ENCODE measurements at regions not wholly inside any gene's neighbourhood (a gene's known extent, or its start where the extent isn't known, plus 50 kb on each side); places are given as distances from the start of the nearest gene placed in this dataset.

DNA sequence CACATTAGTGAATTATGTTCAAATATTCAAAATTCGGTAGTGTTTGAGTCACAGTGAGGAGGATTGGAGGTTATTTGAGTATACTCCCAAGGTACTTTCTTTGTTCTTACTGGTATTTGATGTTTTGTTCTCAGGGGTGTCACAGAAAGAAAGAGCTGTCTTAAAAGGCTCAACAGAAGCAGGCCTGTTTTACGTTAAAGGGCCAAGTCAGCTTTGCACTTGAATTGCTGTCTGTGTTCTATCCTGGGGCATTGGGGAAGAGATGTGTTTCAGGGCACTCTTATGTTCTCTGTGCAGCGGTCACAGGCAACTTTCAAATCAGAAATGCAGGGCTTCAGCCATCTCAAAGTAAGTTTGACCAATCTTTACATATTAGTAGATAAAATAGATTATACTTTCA lies 1113.1 kb upstream of the LCORL start:
- no peak for ATAC-seq
- no peak for TF ChIP-seq ZC3H10 (CRISPR knock-in tag; IDR thresholded peaks at IDR 0.05)
- no peak for TF ChIP-seq CSDC2 (CRISPR knock-in tag; IDR thresholded peaks at IDR 0.05)
- no peak for TF ChIP-seq ZNF8 (CRISPR knock-in tag; IDR thresholded peaks at IDR 0.05)
- TF ChIP-seq, protein P1, sequence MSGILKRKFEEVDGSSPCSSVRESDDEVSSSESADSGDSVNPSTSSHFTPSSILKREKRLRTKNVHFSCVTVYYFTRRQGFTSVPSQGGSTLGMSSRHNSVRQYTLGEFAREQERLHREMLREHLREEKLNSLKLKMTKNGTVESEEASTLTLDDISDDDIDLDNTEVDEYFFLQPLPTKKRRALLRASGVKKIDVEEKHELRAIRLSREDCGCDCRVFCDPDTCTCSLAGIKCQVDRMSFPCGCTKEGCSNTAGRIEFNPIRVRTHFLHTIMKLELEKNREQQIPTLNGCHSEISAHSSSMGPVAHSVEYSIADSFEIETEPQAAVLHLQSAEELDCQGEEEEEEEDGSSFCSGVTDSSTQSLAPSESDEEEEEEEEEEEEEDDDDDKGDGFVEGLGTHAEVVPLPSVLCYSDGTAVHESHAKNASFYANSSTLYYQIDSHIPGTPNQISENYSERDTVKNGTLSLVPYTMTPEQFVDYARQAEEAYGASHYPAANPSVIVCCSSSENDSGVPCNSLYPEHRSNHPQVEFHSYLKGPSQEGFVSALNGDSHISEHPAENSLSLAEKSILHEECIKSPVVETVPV (CRISPR knock-in tag; IDR thresholded peaks at IDR 0.05), result no peak
- TF ChIP-seq, protein P2, sequence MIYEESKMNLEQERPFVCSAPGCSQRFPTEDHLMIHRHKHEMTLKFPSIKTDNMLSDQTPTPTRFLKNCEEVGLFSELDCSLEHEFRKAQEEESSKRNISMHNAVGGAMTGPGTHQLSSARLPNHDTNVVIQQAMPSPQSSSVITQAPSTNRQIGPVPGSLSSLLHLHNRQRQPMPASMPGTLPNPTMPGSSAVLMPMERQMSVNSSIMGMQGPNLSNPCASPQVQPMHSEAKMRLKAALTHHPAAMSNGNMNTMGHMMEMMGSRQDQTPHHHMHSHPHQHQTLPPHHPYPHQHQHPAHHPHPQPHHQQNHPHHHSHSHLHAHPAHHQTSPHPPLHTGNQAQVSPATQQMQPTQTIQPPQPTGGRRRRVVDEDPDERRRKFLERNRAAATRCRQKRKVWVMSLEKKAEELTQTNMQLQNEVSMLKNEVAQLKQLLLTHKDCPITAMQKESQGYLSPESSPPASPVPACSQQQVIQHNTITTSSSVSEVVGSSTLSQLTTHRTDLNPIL (CRISPR knock-in tag; IDR thresholded peaks at IDR 0.05; ENCODE audit: low read depth), result no peak
- no peak for TF ChIP-seq ZNF565 (CRISPR knock-in tag; conservative IDR thresholded peaks at IDR 0.05; ENCODE audit: low read depth)
- TF ChIP-seq, protein P3, sequence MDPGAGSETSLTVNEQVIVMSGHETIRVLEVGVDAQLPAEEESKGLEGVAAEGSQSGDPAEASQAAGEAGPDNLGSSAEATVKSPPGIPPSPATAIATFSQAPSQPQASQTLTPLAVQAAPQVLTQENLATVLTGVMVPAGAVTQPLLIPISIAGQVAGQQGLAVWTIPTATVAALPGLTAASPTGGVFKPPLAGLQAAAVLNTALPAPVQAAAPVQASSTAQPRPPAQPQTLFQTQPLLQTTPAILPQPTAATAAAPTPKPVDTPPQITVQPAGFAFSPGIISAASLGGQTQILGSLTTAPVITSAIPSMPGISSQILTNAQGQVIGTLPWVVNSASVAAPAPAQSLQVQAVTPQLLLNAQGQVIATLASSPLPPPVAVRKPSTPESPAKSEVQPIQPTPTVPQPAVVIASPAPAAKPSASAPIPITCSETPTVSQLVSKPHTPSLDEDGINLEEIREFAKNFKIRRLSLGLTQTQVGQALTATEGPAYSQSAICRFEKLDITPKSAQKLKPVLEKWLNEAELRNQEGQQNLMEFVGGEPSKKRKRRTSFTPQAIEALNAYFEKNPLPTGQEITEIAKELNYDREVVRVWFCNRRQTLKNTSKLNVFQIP (CRISPR knock-in tag; IDR thresholded peaks at IDR 0.05; ENCODE audit: borderline replicate concordance, low read depth), result no peak
- no peak for TF ChIP-seq TCF4 (CRISPR knock-in tag; IDR thresholded peaks at IDR 0.05; ENCODE audit: borderline replicate concordance)
- TF ChIP-seq, protein P4, sequence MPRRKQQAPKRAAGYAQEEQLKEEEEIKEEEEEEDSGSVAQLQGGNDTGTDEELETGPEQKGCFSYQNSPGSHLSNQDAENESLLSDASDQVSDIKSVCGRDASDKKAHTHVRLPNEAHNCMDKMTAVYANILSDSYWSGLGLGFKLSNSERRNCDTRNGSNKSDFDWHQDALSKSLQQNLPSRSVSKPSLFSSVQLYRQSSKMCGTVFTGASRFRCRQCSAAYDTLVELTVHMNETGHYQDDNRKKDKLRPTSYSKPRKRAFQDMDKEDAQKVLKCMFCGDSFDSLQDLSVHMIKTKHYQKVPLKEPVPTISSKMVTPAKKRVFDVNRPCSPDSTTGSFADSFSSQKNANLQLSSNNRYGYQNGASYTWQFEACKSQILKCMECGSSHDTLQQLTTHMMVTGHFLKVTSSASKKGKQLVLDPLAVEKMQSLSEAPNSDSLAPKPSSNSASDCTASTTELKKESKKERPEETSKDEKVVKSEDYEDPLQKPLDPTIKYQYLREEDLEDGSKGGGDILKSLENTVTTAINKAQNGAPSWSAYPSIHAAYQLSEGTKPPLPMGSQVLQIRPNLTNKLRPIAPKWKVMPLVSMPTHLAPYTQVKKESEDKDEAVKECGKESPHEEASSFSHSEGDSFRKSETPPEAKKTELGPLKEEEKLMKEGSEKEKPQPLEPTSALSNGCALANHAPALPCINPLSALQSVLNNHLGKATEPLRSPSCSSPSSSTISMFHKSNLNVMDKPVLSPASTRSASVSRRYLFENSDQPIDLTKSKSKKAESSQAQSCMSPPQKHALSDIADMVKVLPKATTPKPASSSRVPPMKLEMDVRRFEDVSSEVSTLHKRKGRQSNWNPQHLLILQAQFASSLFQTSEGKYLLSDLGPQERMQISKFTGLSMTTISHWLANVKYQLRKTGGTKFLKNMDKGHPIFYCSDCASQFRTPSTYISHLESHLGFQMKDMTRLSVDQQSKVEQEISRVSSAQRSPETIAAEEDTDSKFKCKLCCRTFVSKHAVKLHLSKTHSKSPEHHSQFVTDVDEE (CRISPR knock-in tag; IDR thresholded peaks at IDR 0.05), result no peak
- no peak for TF ChIP-seq BACH2 (CRISPR knock-in tag; IDR thresholded peaks at IDR 0.05; ENCODE audit: borderline replicate concordance)
- TF ChIP-seq ZFP30 (CRISPR knock-in tag; IDR thresholded peaks at IDR 0.05), result no peak
- no peak for TF ChIP-seq GLIS3 (CRISPR knock-in tag; IDR thresholded peaks at IDR 0.05)
- no peak for TF ChIP-seq OSR1 (CRISPR knock-in tag; IDR thresholded peaks at IDR 0.05)

DNA sequence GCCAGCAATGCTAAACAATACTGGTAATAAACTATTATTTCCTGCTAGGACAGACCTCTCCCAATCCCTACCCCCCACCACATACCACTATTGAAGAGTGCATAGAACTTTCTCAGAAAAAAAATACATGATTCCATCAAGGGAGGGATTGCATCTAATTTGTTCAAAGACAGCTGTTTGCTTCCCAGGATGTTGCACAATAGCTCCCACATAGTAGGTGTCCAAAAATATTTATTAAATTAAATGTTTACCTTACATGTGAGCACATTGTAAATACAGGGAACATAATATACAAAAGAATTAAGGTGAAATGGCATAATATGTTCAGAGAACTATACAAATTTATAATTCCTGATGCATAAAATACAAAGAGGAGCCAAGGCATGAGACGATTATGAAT lies 1111.8 kb upstream of the LCORL start:
- ATAC-seq, result no peak
- TF ChIP-seq ZC3H10 (CRISPR knock-in tag; IDR thresholded peaks at IDR 0.05) (no peak), ARNTL (CRISPR knock-in tag; IDR thresholded peaks at IDR 0.05; ENCODE audit: borderline replicate concordance, low read depth) (no peak), SNAI2 (CRISPR knock-in tag; IDR thresholded peaks at IDR 0.05) (no peak)

DNA sequence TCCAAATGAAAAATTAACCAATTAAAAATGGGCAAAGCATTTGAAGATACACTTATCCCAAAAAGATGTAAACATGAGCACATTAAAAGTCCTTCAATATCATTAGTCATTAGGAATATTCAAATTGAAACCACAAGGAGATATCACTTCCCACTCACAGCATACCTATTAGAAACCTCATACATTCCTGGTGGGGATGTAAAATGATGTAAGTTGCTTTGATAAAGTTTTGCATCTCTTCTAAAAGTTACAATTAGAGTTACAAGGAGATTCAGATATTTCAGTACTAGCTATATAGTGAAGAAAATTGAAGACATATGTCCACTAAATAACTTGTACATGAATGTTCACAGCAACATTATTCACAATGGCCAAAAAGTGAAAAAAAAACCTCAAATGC lies 1109.3 kb upstream of the LCORL start:
- no peak; the same call in 2 of the 3 replicates for ATAC-seq
- TF ChIP-seq CSDC2 (CRISPR knock-in tag; IDR thresholded peaks at IDR 0.05) (no peak), TCF4 (CRISPR knock-in tag; IDR thresholded peaks at IDR 0.05; ENCODE audit: borderline replicate concordance) (no peak), ZNF565 (CRISPR knock-in tag; conservative IDR thresholded peaks at IDR 0.05; ENCODE audit: low read depth) (no peak), ZFP3 (CRISPR knock-in tag; IDR thresholded peaks at IDR 0.05) (no peak), ISL1 (CRISPR knock-in tag; IDR thresholded peaks at IDR 0.05) (no peak)
- TF ChIP-seq, protein P3 (CRISPR knock-in tag; IDR thresholded peaks at IDR 0.05; ENCODE audit: borderline replicate concordance, low read depth), result no peak
- TF ChIP-seq, protein P1 (CRISPR knock-in tag; IDR thresholded peaks at IDR 0.05), result no peak

DNA sequence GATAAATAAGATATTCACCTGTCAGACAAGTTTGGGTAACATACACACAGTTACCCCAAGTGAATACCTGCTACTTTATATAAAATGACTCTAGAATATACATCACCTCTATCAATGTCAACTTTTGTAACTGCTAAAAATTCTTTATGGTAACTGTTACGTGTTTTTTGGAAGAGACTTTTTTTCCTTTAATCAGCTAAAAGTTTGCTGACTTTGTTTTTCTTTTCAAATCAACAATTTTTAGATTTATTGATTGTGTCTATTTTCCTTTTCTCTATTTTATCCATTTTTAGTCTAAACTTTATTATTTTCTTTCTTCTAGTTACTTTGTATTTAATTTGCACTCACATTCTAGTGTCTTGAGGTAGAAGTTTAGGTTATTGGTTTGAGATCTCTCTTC lies 1106.6 kb upstream of the LCORL start:
- no peak for ATAC-seq
- TF ChIP-seq ZNF70 (CRISPR knock-in tag; IDR thresholded peaks at IDR 0.05) (no peak), ZC3H10 (CRISPR knock-in tag; IDR thresholded peaks at IDR 0.05) (no peak), ARNTL (CRISPR knock-in tag; IDR thresholded peaks at IDR 0.05; ENCODE audit: borderline replicate concordance, low read depth) (no peak), ESRRG (CRISPR knock-in tag; IDR thresholded peaks at IDR 0.05) (no peak), ZFP30 (CRISPR knock-in tag; IDR thresholded peaks at IDR 0.05) (no peak), TOX (CRISPR knock-in tag; IDR thresholded peaks at IDR 0.05; ENCODE audit: borderline replicate concordance) (no peak), ISL1 (CRISPR knock-in tag; IDR thresholded peaks at IDR 0.05) (no peak), GLIS3 (CRISPR knock-in tag; IDR thresholded peaks at IDR 0.05) (no peak), OSR1 (CRISPR knock-in tag; IDR thresholded peaks at IDR 0.05) (no peak)
- TF ChIP-seq, protein P2 (CRISPR knock-in tag; IDR thresholded peaks at IDR 0.05; ENCODE audit: low read depth), result no peak
- TF ChIP-seq, protein P4 (CRISPR knock-in tag; IDR thresholded peaks at IDR 0.05), result no peak

All from SK-N-SH treated with all-trans-retinoic acid at 6 μM for 48 hours (cell line).